ENCODE measurements at regions not wholly inside any gene's neighbourhood (a gene's known extent, or its start where the extent isn't known, plus 50 kb on each side); places are given as distances from the start of the nearest gene placed in this dataset.

- no peak for DNase-seq
Measured at GRCh38 chr1:229938551-229938950, 128.5 kb upstream of the GALNT2 start.

GRCh38 chr1:229940684-229941083 lies 126.4 kb upstream of the GALNT2 start:
- DNase-seq: no peak

- no peak for DNase-seq
Measured at GRCh38 chr1:229941160-229941559, 125.9 kb upstream of the GALNT2 start.

- no peak for DNase-seq
Measured at GRCh38 chr1:229941831-229942230, 125.2 kb upstream of the GALNT2 start.

- no peak for DNase-seq
Measured at GRCh38 chr1:229942501-229942900, 124.5 kb upstream of the GALNT2 start.

GRCh38 chr1:229943148-229943714 lies 123.8 kb upstream of the GALNT2 start:
- no peak for DNase-seq

- DNase-seq: no peak
Measured at GRCh38 chr1:229943988-229944743, 122.9 kb upstream of the GALNT2 start.

GRCh38 chr1:229945795-229946194 lies 121.2 kb upstream of the GALNT2 start:
- no peak for DNase-seq

GRCh38 chr1:229947968-229948367 lies 119.1 kb upstream of the GALNT2 start:
- no peak for DNase-seq

GRCh38 chr1:229948438-229948837 lies 118.6 kb upstream of the GALNT2 start:
- no peak for DNase-seq

- no peak for DNase-seq
Measured at GRCh38 chr1:229949500-229949899, 117.5 kb upstream of the GALNT2 start.

GRCh38 chr1:229950020-229950419 lies 117.0 kb upstream of the GALNT2 start:
- DNase-seq: no peak

GRCh38 chr1:229950908-229951307 lies 116.1 kb upstream of the GALNT2 start:
- no peak for DNase-seq

- no peak for DNase-seq
Measured at GRCh38 chr1:229951856-229952534, 115.0 kb upstream of the GALNT2 start.

- no peak for DNase-seq
Measured at GRCh38 chr1:229952670-229953520, 114.1 kb upstream of the GALNT2 start.

GRCh38 chr1:229953736-229954326 lies 113.2 kb upstream of the GALNT2 start:
- DNase-seq: no peak

- DNase-seq: no peak
Measured at GRCh38 chr1:229964281-229964680, 102.8 kb upstream of the GALNT2 start.

GRCh38 chr1:229970714-229971113 lies 96.3 kb upstream of the GALNT2 start:
- no peak for DNase-seq

- no peak for DNase-seq
Measured at GRCh38 chr1:229971141-229971540, 95.9 kb upstream of the GALNT2 start.

- no peak for DNase-seq
Measured at GRCh38 chr1:229972600-229973296, 94.3 kb upstream of the GALNT2 start.

- DNase-seq: no peak
Measured at GRCh38 chr1:229973297-229973612, 93.8 kb upstream of the GALNT2 start.

GRCh38 chr1:229975047-229975446 lies 92.0 kb upstream of the GALNT2 start:
- no peak for DNase-seq
